GM18502 (cell line): ENCODE measurements at regions not wholly inside any gene's neighbourhood (a gene's known extent, or its start where the extent isn't known, plus 50 kb on each side); places are given as distances from the start of the nearest gene placed in this dataset.
"Not testable (repeated sequence)": the region's sequence is repeated elsewhere in the genome, so short reads cannot be mapped to it uniquely, and the experiment has no call there.

Experiments
- ATAC-seq: cut with Tn5 transposase; IDR thresholded peaks from one replicate; pipeline ENCODE4 v1.9.1; 2021; ENCODE audit warnings: mild to moderate bottlenecking; ENCODE audit not compliant: unreplicated experiment, poor library complexity

- ATAC-seq = not testable (repeated sequence)
These were observed 218.5 kb upstream of the SMIM30 start for GRCh38 chr7:113336838-113337237.

DNA sequence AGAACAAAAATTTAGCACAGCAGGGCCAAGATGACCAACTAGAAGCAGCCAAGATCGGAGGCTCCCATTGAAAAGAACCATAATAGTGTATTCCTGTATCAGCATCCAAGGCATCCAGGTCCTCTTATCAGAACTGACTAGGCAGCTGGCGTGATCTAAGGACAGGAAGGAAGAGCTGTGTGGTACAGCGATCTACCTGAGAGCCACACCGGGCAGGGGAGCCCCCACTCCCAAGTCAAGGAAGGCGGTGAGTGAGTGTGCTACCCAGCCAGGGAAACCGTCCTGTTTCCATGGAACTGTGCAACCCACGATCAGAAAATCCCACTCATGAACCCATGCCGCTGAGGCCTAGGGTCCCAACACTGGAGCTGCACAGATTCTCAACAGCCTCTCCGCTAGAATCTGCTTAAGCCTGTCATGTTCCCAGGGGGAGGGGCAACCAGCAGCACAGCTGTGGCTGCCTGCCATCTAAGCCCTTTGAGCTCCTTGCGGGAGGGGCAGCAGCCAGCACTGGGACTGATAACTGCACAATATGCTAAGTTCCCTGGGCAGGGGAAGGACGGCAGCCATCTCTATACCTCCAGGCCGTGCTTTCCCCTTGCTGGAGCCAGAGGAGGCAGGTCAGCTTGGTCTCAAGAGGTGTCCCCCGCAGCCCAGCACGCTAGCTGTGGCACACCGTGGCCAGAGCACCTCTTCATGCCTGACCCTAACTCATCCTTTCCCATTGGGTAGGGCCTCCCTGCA lies 213.0 kb upstream of the SMIM30 start:
- ATAC-seq = no peak

GRCh38 chr7:113321201-113321600 lies 202.8 kb upstream of the SMIM30 start:
- no peak for ATAC-seq

GRCh38 chr7:113320419-113320818 lies 202.1 kb upstream of the SMIM30 start:
- no peak for ATAC-seq

DNA sequence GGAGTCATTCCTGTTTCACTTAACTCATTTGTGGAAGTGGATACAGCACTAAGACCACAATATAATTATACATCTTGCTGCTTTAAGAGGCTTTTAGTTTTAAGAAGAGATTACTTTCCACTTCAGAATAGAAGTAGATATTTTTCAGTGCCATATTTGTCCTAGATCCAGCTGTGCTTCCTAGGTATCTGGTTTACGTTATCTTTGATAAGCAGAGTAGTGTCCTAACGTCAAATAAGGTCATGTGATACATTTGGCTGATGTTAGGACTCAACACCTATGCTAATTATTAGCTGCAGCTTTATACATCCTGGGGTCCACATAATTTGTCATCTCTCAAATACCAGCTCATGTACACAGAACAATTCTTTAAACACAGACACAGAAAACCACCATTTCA lies 196.2 kb upstream of the SMIM30 start:
- no peak for ATAC-seq

- no peak for ATAC-seq
These were observed 190.0 kb upstream of the SMIM30 start for GRCh38 chr7:113308399-113308798.

GRCh38 chr7:113307147-113307546 lies 188.8 kb upstream of the SMIM30 start:
- no peak for ATAC-seq

DNA sequence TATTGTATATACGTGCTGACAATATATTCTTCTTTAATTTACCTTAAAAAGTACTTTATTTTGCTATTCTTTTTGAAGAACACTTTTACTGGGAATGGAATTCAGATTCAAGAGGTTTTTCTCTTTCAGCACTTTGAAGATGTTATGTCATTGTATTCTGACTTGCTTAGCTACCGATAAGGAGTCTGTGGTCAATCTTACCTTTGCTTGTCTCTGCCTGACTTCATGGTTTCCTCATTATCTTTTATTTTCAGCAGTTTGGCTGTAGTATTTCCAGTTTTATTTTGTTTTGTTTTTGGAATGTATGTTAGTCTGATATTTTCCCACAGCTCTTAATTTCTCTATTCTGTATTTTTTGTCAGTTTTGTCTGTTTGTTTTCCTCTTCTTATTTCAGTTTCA lies 187.9 kb upstream of the SMIM30 start:
- ATAC-seq = no peak

DNA sequence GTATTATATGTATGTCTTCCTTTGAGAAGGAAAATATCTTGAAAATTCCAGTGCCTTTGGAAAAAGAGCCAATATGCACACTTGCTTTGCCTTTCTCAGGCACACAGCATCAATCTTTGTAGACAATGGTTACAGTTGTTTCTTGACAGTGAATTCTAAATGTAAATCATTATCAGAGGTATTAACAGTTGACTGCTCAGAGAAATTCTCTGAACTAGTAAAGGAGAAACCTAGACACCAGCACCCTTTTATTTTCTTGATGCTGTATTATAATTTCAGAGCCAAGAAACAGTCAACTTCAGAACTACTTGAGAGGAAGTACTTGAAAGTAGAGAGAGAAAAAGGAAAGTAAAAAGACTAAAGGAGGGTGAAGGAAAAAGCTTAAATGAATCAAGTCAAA lies 185.8 kb upstream of the SMIM30 start:
- ATAC-seq = no peak

DNA sequence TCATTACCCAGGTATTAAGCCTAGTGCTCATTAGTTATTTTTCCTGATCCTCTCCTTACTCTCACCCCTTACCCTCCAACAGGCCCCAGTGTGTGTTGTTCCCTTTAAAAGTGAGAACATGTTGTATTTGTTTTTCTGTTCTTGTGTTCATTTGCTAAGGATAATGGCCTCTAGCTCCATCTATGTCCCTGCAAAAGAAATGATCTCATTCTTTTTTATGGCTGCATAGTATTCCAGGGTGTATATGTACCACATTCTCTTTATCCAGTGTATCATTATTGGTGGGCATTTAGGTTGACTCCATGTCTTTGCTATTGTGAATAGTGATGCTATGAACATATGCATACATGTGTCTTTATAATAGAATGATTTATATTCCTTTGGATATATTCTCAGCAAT lies 185.0 kb upstream of the SMIM30 start:
- not testable (repeated sequence) for ATAC-seq

DNA sequence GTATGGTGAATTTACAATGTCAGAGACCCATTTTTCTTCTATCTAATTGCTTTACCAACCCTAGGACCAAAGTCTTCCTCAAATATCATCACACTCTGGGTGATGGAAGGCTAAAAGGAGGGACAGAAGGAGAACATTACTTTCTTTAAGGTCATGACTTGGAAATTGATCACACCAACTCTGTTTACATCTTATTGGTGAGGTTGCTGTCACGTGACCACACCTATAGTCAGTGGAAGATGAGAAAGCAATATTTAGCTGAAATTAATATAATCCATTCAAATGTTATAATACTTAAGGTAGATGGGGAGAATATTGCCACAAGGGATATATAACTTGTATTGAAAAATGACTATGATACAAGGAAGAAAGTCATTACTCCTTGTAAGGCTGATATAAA lies 183.6 kb upstream of the SMIM30 start:
- ATAC-seq = no peak

DNA sequence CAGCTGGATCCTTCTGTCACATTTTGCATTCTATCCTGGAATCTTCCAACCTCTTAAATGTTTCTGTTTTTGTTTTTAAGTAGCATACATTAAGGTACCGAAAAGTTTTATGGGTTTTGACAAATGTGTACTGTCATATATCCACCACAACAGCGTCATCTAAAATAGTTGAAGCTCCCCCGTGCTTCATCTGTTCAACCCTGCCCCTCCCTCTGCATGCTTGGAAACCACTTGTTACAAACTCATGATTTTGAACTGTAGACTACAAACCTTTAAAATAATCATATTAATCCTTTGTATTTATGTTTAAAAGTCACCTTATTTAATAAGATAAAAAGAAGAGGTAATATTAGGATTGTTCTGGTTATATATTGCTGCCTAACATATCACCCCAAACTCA lies 182.8 kb upstream of the SMIM30 start:
- no peak for ATAC-seq

GRCh38 chr7:113299748-113300147 lies 181.4 kb upstream of the SMIM30 start:
- ATAC-seq = no peak

- ATAC-seq = no peak
These were observed 180.1 kb upstream of the SMIM30 start for GRCh38 chr7:113298501-113298900.

- no peak for ATAC-seq
These were observed 176.4 kb upstream of the SMIM30 start for GRCh38 chr7:113294750-113295149.

- no peak for ATAC-seq
These were observed 173.8 kb upstream of the SMIM30 start for GRCh38 chr7:113292105-113292504.

- ATAC-seq = no peak
These were observed 172.7 kb upstream of the SMIM30 start for GRCh38 chr7:113291058-113291457.

GRCh38 chr7:113289140-113289740 lies 170.9 kb upstream of the SMIM30 start:
- peak; percentile 79 for ATAC-seq

DNA sequence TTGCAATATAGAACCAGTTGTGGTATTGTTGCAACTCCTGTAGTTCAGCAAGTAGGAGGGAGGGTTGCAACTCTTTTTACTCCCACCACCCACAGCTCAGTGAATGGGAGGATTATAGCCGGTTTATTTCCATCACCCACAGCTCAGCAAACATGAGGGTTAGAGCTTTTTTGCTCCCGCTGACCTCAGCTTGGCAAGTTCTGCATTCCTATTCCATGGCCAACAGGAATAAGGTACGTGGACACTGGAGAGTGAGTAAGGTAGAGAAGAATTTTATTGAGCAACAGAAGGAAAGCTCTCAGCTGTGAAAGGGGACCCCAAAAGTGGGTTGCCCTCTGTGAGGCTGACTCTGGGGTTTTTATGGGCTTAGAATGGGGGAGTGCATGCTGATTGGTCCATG lies 167.1 kb upstream of the SMIM30 start:
- ATAC-seq = no peak

GRCh38 chr7:113283861-113284260 lies 165.5 kb upstream of the SMIM30 start:
- ATAC-seq = no peak

DNA sequence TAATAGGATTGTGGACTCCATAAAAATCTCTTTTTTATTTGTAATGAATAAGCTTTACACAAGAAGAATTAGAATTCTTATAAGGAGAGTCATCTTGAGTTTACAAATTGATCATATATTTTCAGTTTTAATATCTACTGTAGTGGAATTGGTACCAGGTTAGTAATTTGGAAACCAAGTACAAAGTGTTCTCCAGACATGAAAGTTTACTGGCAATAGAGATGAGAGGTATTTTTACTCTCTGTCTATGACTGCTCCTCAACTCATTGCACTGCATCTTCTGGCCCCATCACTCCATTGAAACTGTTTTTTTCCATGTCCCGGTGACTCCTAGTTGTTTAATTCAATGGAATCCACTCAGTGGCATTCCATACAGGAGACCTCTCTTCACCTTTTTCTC lies 164.5 kb upstream of the SMIM30 start:
- peak; percentile 57 for ATAC-seq

- ATAC-seq = no peak
These were observed 162.9 kb upstream of the SMIM30 start for GRCh38 chr7:113281223-113281622.
